Activated CD4-positive, alpha-beta T cell treated with anti-CD3 and anti-CD28 coated beads, Interleukin-2, amount 10 ng/mL, durations not matched to agents 7 days and 5 days (primary cell): ENCODE measurements at regions not wholly inside any gene's neighbourhood (a gene's known extent, or its start where the extent isn't known, plus 50 kb on each side); places are given as distances from the start of the nearest gene placed in this dataset.
"Not testable (repeated sequence)": the region's sequence is repeated elsewhere in the genome, so short reads cannot be mapped to it uniquely, and the experiment has no call there.

Source experiments
- CTCF ChIA-PET: fragments of 350-600 bp; sonication (Branson Sonifier 250); formaldehyde crosslinking; loops from one replicate; lab custom pipeline; 2021; ENCODE audit warnings: antibody characterized with exemption; lab: Charles Lee
- POLR2A ChIA-PET: fragments of 350-600 bp; sonication (Branson Sonifier 250); formaldehyde crosslinking; loops from one replicate; lab custom pipeline; 2021; ENCODE audit warnings: antibody characterized with exemption; lab: Charles Lee
- DNase-seq: peaks from one replicate; pipeline ENCODE4 v3.0.0-alpha.2; 2020
- H3K27ac Mint-ChIP-seq: one replicate; pipeline ENCODE4 v1.8.0; 2021; ENCODE audit warnings: mild to moderate bottlenecking, moderate library complexity, mixed read lengths
- H3K27me3 Mint-ChIP-seq: one replicate; pipeline ENCODE4 v1.8.0; 2021; ENCODE audit warnings: mixed read lengths
- H3K36me3 Mint-ChIP-seq: one replicate; pipeline ENCODE4 v1.8.0; 2021; ENCODE audit warnings: low read depth, mixed read lengths
- H3K4me1 Mint-ChIP-seq: one replicate; pipeline ENCODE4 v1.8.0; 2021; ENCODE audit warnings: mixed read lengths
- H3K4me3 Mint-ChIP-seq: one replicate; pipeline ENCODE4 v1.8.0; 2021; ENCODE audit warnings: mild to moderate bottlenecking, moderate library complexity, mixed read lengths
- H3K9me3 Mint-ChIP-seq: one replicate; pipeline ENCODE4 v1.8.0; 2021; ENCODE audit warnings: mixed read lengths

DNA sequence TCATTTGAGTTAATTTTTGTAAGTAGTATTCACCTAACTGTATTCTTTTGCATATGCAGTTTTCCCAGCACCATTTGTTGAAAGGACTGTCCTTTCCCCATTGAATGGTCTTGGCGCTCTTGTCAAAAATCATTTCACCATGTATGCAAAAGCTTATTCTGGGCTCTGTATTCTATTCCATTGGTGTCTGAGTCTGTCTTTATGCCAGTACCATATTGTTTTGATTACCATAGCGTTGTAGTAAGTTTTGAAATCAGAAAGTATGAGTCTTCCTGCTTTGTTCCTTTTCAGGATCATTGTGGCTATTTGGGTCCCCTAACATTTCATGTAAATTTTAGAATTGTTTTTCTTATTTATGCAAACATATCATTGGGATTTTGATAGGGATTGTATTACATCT lies 508.7 kb upstream of the RGS6 start:
- Mint-ChIP-seq H3K36me3 (peaks cover 54% of the 10 kb centered on the region), H3K27ac (no peak overlapping the region), H3K4me3 (no peak overlapping the region), H3K27me3 (no peaks in the 10 kb centered on the region), H3K9me3 (peaks cover 25% of the 10 kb centered on the region), H3K4me1 (peaks cover 12% of the 10 kb centered on the region)
- DNase-seq: no peak
- CTCF ChIA-PET: no interaction called here
- POLR2A ChIA-PET: no interaction called here

DNA sequence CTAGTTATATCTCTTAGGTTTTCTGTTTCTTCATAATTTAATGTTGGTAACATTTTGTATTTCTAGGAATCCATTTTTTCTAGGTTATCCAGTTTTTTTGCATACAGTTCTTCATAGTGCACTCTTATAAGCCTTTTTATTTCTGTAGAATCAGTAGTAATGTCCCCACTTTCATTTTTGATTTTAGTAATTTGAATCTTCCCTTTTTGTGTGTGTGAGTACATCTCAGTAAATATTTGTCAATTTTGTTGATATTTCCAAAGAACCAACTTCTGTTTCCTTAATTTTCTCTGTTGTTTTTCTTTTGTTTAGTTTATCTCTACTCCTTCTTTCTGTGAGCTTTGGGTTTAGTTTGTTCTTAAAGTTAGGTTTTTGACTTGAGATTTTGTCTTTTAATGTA lies 507.3 kb upstream of the RGS6 start:
- H3K36me3 Mint-ChIP-seq: peaks cover 47% of the 10 kb centered on the region
- ChIA-PET POLR2A (no interaction called here), CTCF (no interaction called here)

GRCh38 chr14:71426001-71426400 lies 506.2 kb upstream of the RGS6 start:
- ChIA-PET POLR2A (no interaction called here), CTCF (no interaction called here)
- no peak for DNase-seq
- Mint-ChIP-seq H3K36me3 (peaks cover 46% of the 10 kb centered on the region), H3K4me3 (no peak overlapping the region), H3K27me3 (no peaks in the 10 kb centered on the region), H3K27ac (no peak overlapping the region), H3K4me1 (peaks cover 24% of the 10 kb centered on the region), H3K9me3 (peaks cover 25% of the 10 kb centered on the region)

More for the DNA sequence above, 507.3 kb upstream of the RGS6 start:
- no peak for DNase-seq
- Mint-ChIP-seq H3K4me1 (peaks cover 17% of the 10 kb centered on the region), H3K4me3 (no peak overlapping the region), H3K9me3 (peaks cover 25% of the 10 kb centered on the region), H3K27me3 (no peaks in the 10 kb centered on the region), H3K27ac (no peak overlapping the region)

GRCh38 chr14:71429902-71430301 lies 502.3 kb upstream of the RGS6 start:
- H3K36me3 Mint-ChIP-seq: peaks cover 31% of the 10 kb centered on the region
- no peaks in the 10 kb centered on the region for H3K27me3 Mint-ChIP-seq
- DNase-seq: no peak
- no peak overlapping the region for H3K4me3 Mint-ChIP-seq
- ChIA-PET POLR2A (no interaction called here), CTCF (interaction anchor here (1.0 kb wide), 1 partner anchor 83 kb away, joined by 3 read pairs; no protein-coding TSS in a partner anchor)
- H3K4me1 Mint-ChIP-seq: peaks cover 22% of the 10 kb centered on the region
- peaks cover 20% of the 10 kb centered on the region for H3K9me3 Mint-ChIP-seq
- H3K27ac Mint-ChIP-seq: no peak overlapping the region

GRCh38 chr14:71430321-71430677 lies 501.9 kb upstream of the RGS6 start:
- Mint-ChIP-seq H3K4me1 (peaks cover 18% of the 10 kb centered on the region), H3K27me3 (no peaks in the 10 kb centered on the region), H3K4me3 (no peak overlapping the region), H3K27ac (no peak overlapping the region), H3K36me3 (peaks cover 27% of the 10 kb centered on the region), H3K9me3 (peaks cover 16% of the 10 kb centered on the region)
- ChIA-PET POLR2A (no interaction called here), CTCF (interaction anchor here (1.0 kb wide), 1 partner anchor 83 kb away, joined by 3 read pairs; no protein-coding TSS in a partner anchor)
- no peak for DNase-seq

DNA sequence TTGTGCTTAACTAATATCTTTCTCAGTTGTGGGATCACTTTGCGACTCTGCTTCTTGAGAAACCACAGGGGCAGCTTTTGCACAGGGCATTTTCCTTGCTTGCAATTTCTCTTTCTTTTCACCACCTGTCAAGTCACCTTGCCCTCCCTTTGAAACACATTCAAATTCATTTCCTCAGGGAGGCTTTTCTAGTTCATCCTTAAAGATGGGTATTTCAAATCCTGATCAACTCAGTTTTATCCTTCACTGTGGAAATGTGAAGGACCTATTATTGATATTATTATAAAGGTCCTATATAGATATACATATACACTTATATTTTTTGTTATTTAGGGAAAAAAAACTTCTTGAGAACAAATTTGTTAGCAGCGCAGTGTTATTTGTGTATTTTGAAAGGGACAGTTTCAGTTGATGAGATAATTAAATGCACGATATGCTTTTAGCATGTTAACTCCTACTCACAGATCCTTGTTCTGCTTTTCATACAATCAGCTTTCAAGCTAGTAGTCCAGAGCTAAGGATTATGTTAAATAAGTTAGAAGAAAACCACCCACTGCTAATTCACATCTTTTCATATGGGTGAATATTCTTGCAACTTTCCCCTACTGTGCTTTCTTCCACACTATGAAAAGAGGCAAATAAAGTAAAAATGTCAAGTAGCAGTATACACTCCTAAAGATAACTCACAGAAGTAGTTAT lies 501.4 kb upstream of the RGS6 start:
- no peak overlapping the region for H3K27ac Mint-ChIP-seq
- peaks cover 18% of the 10 kb centered on the region for H3K4me1 Mint-ChIP-seq
- POLR2A ChIA-PET: no interaction called here
- H3K4me3 Mint-ChIP-seq: no peak overlapping the region
- peaks cover 26% of the 10 kb centered on the region for H3K36me3 Mint-ChIP-seq
- CTCF ChIA-PET: interaction anchor here (1.0 kb wide), 1 partner anchor 82 kb away, joined by 3 read pairs; no protein-coding TSS in a partner anchor
- peaks cover 15% of the 10 kb centered on the region for H3K9me3 Mint-ChIP-seq
- no peak for DNase-seq
- no peaks in the 10 kb centered on the region for H3K27me3 Mint-ChIP-seq

- H3K9me3 Mint-ChIP-seq: peaks cover 7% of the 10 kb centered on the region
- peaks cover 18% of the 10 kb centered on the region for H3K36me3 Mint-ChIP-seq
- DNase-seq: no peak
- H3K27me3 Mint-ChIP-seq: no peaks in the 10 kb centered on the region
- H3K4me3 Mint-ChIP-seq: no peak overlapping the region
- no peak overlapping the region for H3K27ac Mint-ChIP-seq
- peaks cover 18% of the 10 kb centered on the region for H3K4me1 Mint-ChIP-seq
- ChIA-PET POLR2A (no interaction called here), CTCF (no interaction called here)
Observed at GRCh38 chr14:71432334-71433110, 499.7 kb upstream of the RGS6 start.

DNA sequence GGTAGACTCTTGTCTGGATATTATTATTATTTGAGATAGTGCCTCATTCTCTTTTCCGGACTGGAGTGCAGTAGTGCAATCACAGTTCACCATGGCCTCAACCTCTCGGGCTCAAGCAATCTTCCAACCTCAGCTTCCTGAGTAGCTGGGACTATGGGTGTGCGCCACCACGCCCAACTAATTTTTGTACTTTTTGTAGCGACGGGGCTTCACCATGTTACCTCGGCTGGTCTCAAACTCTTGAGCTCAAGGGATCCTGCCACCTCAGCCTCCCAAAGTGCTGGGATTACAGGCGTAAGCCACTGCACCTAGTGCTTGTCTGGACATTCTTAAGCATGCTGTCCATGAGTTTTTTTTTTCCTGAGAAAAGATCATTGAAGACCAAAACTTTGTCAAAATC lies 498.9 kb upstream of the RGS6 start:
- H3K36me3 Mint-ChIP-seq: peaks cover 16% of the 10 kb centered on the region
- no peak overlapping the region for H3K27ac Mint-ChIP-seq
- no peak for DNase-seq
- peaks cover 18% of the 10 kb centered on the region for H3K4me1 Mint-ChIP-seq
- peaks cover 5% of the 10 kb centered on the region for H3K9me3 Mint-ChIP-seq
- no peak overlapping the region for H3K4me3 Mint-ChIP-seq
- CTCF ChIA-PET: no interaction called here
- POLR2A ChIA-PET: no interaction called here
- H3K27me3 Mint-ChIP-seq: no peaks in the 10 kb centered on the region

DNA sequence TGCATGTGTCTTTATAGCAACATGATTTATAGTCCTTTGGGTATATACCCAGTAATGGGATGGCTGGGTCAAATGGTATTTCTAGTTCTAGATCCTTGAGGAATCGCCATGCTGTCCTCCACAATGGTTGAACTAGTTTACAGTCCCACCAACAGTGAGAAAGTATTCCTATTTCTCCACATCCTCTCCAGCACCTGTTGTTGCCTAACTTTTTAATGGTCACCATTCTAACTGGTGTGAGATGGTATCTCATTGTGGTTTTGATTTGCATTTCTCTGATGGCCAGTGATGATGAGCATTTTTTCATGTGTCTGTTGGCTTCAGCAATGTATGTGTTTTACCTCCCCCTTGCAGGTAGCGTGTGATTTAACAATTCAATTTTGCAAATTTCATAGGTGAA lies 496.6 kb upstream of the RGS6 start:
- H3K4me3 Mint-ChIP-seq, POLR2A ChIA-PET, DNase-seq, H3K27me3 Mint-ChIP-seq, H3K9me3 Mint-ChIP-seq, H3K27ac Mint-ChIP-seq, CTCF ChIA-PET: not testable (repeated sequence)
- Mint-ChIP-seq H3K4me1 (peaks cover 13% of the 10 kb centered on the region), H3K36me3 (peaks cover 18% of the 10 kb centered on the region)

- H3K4me3 Mint-ChIP-seq: no peak overlapping the region
- peaks cover 11% of the 10 kb centered on the region for H3K4me1 Mint-ChIP-seq
- H3K27me3 Mint-ChIP-seq: no peaks in the 10 kb centered on the region
- H3K27ac Mint-ChIP-seq: no peak overlapping the region
- DNase-seq: no peak
- POLR2A ChIA-PET: no interaction called here
- H3K9me3 Mint-ChIP-seq: peaks cover 5% of the 10 kb centered on the region
- CTCF ChIA-PET: interaction anchor here (0.6 kb wide), 1 partner anchor 23 kb away, joined by 3 read pairs; no protein-coding TSS in a partner anchor
- H3K36me3 Mint-ChIP-seq: peaks cover 16% of the 10 kb centered on the region
Observed at GRCh38 chr14:71437870-71438269, 494.4 kb upstream of the RGS6 start.

DNA sequence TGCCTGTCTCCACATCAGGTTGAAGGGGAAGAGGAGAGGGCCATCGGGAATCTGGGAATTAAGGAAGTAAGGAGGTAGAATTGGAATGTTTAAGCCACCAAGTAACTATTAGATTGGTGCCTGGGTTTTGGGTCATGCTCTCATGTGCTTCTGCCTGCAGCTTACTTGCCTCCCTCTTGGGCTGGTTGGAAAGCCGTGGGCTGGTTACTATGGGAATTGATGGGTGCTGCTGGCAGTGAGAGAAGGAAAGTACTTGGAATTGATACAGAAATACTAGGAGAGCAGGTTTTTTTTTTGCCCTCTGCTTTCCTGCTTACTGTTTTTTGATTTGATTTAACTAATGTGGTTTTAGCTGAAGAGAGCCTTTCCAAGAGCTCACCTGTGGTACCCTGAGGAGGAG lies 493.5 kb upstream of the RGS6 start:
- no peak for DNase-seq
- peaks cover 7% of the 10 kb centered on the region for H3K4me1 Mint-ChIP-seq
- CTCF ChIA-PET: no interaction called here
- no peaks in the 10 kb centered on the region for H3K27me3 Mint-ChIP-seq
- H3K9me3 Mint-ChIP-seq: peaks cover 5% of the 10 kb centered on the region
- H3K4me3 Mint-ChIP-seq: no peak overlapping the region
- no peak overlapping the region for H3K27ac Mint-ChIP-seq
- H3K36me3 Mint-ChIP-seq: peaks cover 18% of the 10 kb centered on the region
- POLR2A ChIA-PET: no interaction called here

- CTCF ChIA-PET: no interaction called here
- no peak overlapping the region for H3K27ac Mint-ChIP-seq
- H3K27me3 Mint-ChIP-seq: no peaks in the 10 kb centered on the region
- POLR2A ChIA-PET: no interaction called here
- H3K4me3 Mint-ChIP-seq: no peak overlapping the region
- no peak for DNase-seq
- peaks cover 7% of the 10 kb centered on the region for H3K4me1 Mint-ChIP-seq
- no peaks in the 10 kb centered on the region for H3K9me3 Mint-ChIP-seq
- H3K36me3 Mint-ChIP-seq: peaks cover 6% of the 10 kb centered on the region
Observed at GRCh38 chr14:71441126-71441525, 491.1 kb upstream of the RGS6 start.

DNA sequence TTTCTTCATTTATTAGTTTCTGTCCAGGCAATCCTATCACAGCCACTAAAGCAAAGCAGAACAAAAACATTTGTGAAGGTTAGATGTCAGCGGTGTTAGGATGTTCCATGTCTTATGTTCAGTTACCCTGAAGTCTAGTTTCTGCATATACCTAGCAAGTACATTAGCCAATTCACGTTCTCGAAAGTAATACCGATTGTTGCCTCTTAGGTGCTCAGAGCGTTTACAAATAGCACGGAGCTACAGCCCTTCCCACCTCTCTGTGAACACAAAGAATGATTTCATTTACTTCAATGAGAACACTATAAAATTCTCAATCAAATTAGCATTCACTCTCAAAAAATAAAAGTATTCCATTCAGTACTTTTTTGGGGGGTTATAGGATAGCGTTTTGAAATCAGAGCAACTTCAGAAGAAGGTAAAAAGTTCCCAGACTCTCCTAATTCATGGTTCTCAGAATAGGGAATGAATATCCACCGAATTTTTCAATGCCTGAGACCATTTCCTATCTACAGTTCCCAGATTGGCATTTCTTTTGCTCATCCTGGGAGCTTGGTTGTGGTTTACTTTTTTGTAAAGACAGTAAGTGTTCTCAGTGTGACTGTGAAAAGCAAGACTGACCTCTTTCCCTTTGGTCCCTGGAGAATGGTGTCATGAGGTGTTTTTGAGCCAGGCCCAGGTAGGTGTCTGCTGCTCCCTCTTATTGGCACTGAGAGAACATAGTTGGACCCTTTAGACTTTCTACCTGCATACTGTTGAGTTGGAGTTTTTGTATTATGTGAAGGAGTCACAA lies 488.0 kb upstream of the RGS6 start:
- Mint-ChIP-seq H3K27ac (no peak overlapping the region), H3K9me3 (no peaks in the 10 kb centered on the region), H3K27me3 (no peaks in the 10 kb centered on the region), H3K4me1 (peaks cover under 1% of the 10 kb centered on the region), H3K36me3 (peaks cover 4% of the 10 kb centered on the region), H3K4me3 (no peak overlapping the region)
- DNase-seq: no peak
- CTCF ChIA-PET: interaction anchor here (0.6 to 1.3 kb wide), 3 partner anchors 10 to 605 kb away, joined by 3 to 4 read pairs (median 3); no protein-coding TSS in a partner anchor
- POLR2A ChIA-PET: no interaction called here
